Hepatocyte (in vitro differentiated cells): ENCODE measurements at regions not wholly inside any gene's neighbourhood (a gene's known extent, or its start where the extent isn't known, plus 50 kb on each side); places are given as distances from the start of the nearest gene placed in this dataset.

Experiments used
- DNase-seq: peaks from one replicate; pipeline ENCODE4 v3.0.0-alpha.2; 2016; ENCODE audit warnings: low spot score
- H2AFZ ChIP-seq: fragments of 200-600 bp; sonication (generic); 2 replicates; pipeline ENCODE4 v1.6.0; 2016; ENCODE audit warnings: antibody characterized with exemption, mild to moderate bottlenecking
- H3K27ac ChIP-seq: fragments of 200-600 bp; sonication (generic); 2 replicates; pipeline ENCODE4 v1.5.1; 2016; ENCODE audit warnings: mild to moderate bottlenecking
- H3K27me3 ChIP-seq: fragments of 200-600 bp; sonication (generic); 2 replicates; pipeline ENCODE4 v1.6.1; 2016
- H3K36me3 ChIP-seq: fragments of 200-600 bp; sonication (generic); replicated peaks from 2 replicates; pipeline ENCODE4 v1.5.1; 2016; ENCODE audit warnings: low read depth; ENCODE audit not compliant: insufficient read depth
- H3K4me1 ChIP-seq: fragments of 200-600 bp; sonication (generic); 2 replicates; pipeline ENCODE4 v1.5.1; 2016; ENCODE audit warnings: mild to moderate bottlenecking, moderate library complexity; ENCODE audit not compliant: insufficient read depth
- H3K4me2 ChIP-seq: fragments of 200-600 bp; sonication (generic); 2 replicates; pipeline ENCODE4 v1.6.0; 2016
- H3K4me3 ChIP-seq: fragments of 200-600 bp; sonication (generic); 2 replicates; pipeline ENCODE4 v1.5.1; 2016; ENCODE audit warnings: mild to moderate bottlenecking
- H3K79me2 ChIP-seq: fragments of 200-600 bp; sonication (generic); 2 replicates; pipeline ENCODE4 v1.6.0; 2017; ENCODE audit warnings: mild to moderate bottlenecking
- H3K9me2 ChIP-seq: fragments of 200-600 bp; sonication (generic); replicated peaks from 2 replicates; pipeline ENCODE4 v1.6.0; 2017; ENCODE audit warnings: mild to moderate bottlenecking; ENCODE audit not compliant: insufficient read depth
- H3K9me3 ChIP-seq: fragments of 200-600 bp; sonication (generic); 2 replicates; pipeline ENCODE4 v1.5.1; 2016; ENCODE audit warnings: low read depth, mild to moderate bottlenecking
- H4K20me1 ChIP-seq: fragments of 200-600 bp; sonication (generic); 2 replicates; pipeline ENCODE4 v1.6.0; 2016; ENCODE audit warnings: mild to moderate bottlenecking; ENCODE audit not compliant: insufficient read depth, poor library complexity, severe bottlenecking
- EZH2 ChIP-seq: fragments of 200-600 bp; sonication (generic); IDR thresholded peaks from 2 replicates; pipeline ENCODE4 v1.6.1; 2016; ENCODE audit warnings: antibody characterized with exemption, mild to moderate bottlenecking, borderline replicate concordance
- EZH2phosphoT487 ChIP-seq: fragments of 200-600 bp; sonication (generic); IDR thresholded peaks from one replicate; pipeline ENCODE4 v1.6.1; 2018; ENCODE audit warnings: antibody characterized with exemption, mild to moderate bottlenecking, low read depth, moderate library complexity; ENCODE audit not compliant: unreplicated experiment, severe bottlenecking
- WGBS: methylation state at CpG from one replicate; pipeline ENCODE4 v1.1.6; 2016; ENCODE audit warnings: low lambda C conversion rate; ENCODE audit errors: missing lambda C conversion rate; 5-methylcytosine and 5-hydroxymethylcytosine counted together
- TF ChIP-seq, protein P1 (sequence below): fragments of 200-600 bp; sonication (generic); IDR thresholded peaks from 2 replicates; pipeline ENCODE4 v1.5.1; 2016; ENCODE audit warnings: antibody characterized with exemption, mild to moderate bottlenecking; ENCODE audit not compliant: poor library complexity

DNA sequence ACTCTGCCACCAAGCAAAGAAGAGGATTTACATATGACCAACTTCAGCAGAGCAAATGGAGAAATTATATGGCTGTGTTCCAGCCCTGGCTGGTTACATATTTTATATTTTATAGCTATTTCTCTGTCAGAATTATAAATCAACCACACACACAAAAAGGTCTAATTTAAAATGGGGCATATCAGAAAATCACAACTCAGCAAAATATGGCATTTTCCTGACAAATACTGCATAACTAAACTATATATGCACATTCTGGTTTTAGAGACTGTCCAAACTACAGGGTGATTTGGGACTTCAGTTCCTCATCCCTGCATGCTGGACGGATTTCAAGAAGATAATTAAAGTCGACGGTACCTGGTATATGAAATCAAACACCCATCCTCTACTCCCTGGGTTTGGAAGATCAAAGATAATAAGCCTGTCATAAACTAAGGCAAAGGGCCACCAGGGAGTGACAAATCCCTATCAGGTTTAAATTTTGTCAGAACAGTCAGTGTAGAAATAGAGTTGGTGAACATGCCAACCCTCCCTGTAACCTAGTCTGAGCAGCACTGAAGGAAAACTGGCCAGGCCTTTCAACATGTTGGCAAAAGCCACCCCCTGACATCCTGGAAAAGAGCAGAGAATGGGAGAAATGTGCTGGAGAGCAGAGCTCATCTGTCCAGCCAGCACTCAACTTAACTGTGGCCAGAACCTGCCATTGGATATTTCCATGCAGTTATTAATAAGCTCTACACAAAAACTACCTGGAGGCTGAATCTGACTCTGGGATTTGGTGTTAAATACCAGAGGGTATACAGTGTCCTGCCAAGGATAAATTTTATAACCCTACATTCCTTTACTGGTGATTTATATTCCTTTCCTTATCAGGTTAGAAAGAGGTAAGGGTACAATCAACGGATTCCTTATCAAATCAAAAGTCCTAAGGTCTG, 235.7 kb downstream of the ENC1 start:
- Histone ChIP-seq H2AFZ (no peak overlapping the region), H3K27me3 (no peaks in the 10 kb centered on the region), H3K79me2 (no peaks in the 10 kb centered on the region), H3K4me3 (no peak overlapping the region), H4K20me1 (no peaks in the 10 kb centered on the region), H3K27ac (peak overlapping the region; percentile 63), H3K9me3 (no peaks in the 10 kb centered on the region), H3K36me3 (no peaks in the 10 kb centered on the region), H3K9me2 (no peaks in the 10 kb centered on the region), H3K4me1 (peaks cover 27% of the 10 kb centered on the region), H3K4me2 (no peak overlapping the region)
- 54% methylated on average over 4 of the region's 4 CpGs for WGBS
- TF ChIP-seq, protein P1, sequence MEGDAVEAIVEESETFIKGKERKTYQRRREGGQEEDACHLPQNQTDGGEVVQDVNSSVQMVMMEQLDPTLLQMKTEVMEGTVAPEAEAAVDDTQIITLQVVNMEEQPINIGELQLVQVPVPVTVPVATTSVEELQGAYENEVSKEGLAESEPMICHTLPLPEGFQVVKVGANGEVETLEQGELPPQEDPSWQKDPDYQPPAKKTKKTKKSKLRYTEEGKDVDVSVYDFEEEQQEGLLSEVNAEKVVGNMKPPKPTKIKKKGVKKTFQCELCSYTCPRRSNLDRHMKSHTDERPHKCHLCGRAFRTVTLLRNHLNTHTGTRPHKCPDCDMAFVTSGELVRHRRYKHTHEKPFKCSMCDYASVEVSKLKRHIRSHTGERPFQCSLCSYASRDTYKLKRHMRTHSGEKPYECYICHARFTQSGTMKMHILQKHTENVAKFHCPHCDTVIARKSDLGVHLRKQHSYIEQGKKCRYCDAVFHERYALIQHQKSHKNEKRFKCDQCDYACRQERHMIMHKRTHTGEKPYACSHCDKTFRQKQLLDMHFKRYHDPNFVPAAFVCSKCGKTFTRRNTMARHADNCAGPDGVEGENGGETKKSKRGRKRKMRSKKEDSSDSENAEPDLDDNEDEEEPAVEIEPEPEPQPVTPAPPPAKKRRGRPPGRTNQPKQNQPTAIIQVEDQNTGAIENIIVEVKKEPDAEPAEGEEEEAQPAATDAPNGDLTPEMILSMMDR = no peak
- TF ChIP-seq EZH2phosphoT487 (no peak), EZH2 (no peak)
- no peak for DNase-seq

DNA sequence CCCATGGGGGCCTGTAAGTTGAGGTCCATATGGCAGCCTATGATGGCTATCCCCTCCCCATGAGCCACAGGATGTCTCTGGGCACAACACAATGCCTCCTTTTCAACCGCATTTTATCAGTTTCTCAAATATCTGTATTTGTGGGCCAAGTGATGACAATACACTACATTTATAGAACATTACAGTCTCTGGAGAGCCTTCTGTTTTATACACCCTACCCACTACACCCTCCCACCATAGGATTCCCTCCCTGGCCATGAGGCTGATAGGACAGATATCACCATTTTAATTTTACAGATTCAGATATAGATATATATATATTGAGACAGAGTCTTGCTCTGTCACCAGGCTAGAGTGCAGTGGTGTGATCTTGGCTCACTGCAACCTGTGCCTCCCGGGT, 236.8 kb downstream of the ENC1 start:
- Histone ChIP-seq H3K9me3 (no peaks in the 10 kb centered on the region), H3K79me2 (no peaks in the 10 kb centered on the region), H3K36me3 (no peaks in the 10 kb centered on the region), H3K9me2 (no peaks in the 10 kb centered on the region), H3K4me3 (no peak overlapping the region), H3K4me1 (peaks cover 22% of the 10 kb centered on the region), H3K4me2 (no peak overlapping the region), H3K27me3 (no peaks in the 10 kb centered on the region), H2AFZ (no peak overlapping the region), H3K27ac (no peak overlapping the region), H4K20me1 (no peaks in the 10 kb centered on the region)
- no peak for TF ChIP-seq EZH2
- no peak for TF ChIP-seq EZH2phosphoT487
- TF ChIP-seq, protein P1 = no peak
- DNase-seq = no peak
- WGBS = 91% methylated on average over 2 of the region's 2 CpGs

DNA sequence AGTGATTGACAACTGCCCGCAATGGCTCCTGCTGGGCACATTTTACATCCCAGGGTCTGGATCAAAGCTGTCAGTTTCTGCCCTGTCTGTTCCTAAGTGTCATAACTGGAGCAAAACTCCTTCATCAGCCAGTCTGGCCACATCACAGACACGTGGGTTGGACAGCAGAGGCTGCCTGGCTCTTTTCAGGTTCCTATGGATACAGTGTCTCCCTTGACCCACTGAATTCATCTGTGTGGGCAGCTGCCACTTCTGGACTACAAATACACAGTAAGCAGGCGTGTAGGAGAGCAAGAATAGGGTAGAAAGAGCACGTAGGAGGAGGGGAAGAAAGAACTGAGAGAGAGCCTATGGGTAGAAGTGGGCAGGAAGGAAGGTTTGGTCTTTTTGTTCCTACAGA, 238.0 kb downstream of the ENC1 start:
- no peaks in the 10 kb centered on the region for H3K79me2 ChIP-seq
- no peaks in the 10 kb centered on the region for H4K20me1 ChIP-seq
- H3K4me3 ChIP-seq = no peak overlapping the region
- H2AFZ ChIP-seq = no peak overlapping the region
- H3K36me3 ChIP-seq = no peaks in the 10 kb centered on the region
- DNase-seq = no peak
- H3K4me2 ChIP-seq = no peak overlapping the region
- H3K9me3 ChIP-seq = no peaks in the 10 kb centered on the region
- H3K27me3 ChIP-seq = no peaks in the 10 kb centered on the region
- no peak overlapping the region for H3K27ac ChIP-seq
- peaks cover 14% of the 10 kb centered on the region for H3K4me1 ChIP-seq
- WGBS = 76% methylated on average over 4 of the region's 4 CpGs
- TF ChIP-seq, protein P1 = no peak
- TF ChIP-seq EZH2 (no peak), EZH2phosphoT487 (no peak)
- H3K9me2 ChIP-seq = no peaks in the 10 kb centered on the region
